Mesodermal cell (in vitro differentiated cells): ENCODE measurements at regions not wholly inside any gene's neighbourhood (a gene's known extent, or its start where the extent isn't known, plus 50 kb on each side); places are given as distances from the start of the nearest gene placed in this dataset.
"Not testable (repeated sequence)": the region's sequence is repeated elsewhere in the genome, so short reads cannot be mapped to it uniquely, and the experiment has no call there.

Experiments used
- H3K27ac ChIP-seq: 2 replicates; pipeline ENCODE4 v1.7.0; 2013; ENCODE audit warnings: mild to moderate bottlenecking, low read depth, low read length, moderate library complexity; ENCODE audit not compliant: severe bottlenecking
- H3K36me3 ChIP-seq: 2 replicates; pipeline ENCODE4 v1.7.1; 2013; ENCODE audit warnings: mild to moderate bottlenecking, low read length, moderate library complexity; ENCODE audit not compliant: control insufficient read depth, insufficient read depth
- H3K4me1 ChIP-seq: one replicate; pipeline ENCODE4 v1.7.1; 2013; ENCODE audit warnings: mild to moderate bottlenecking, low read length; ENCODE audit not compliant: insufficient read depth, control insufficient read depth, poor library complexity, severe bottlenecking
- H3K4me3 ChIP-seq: 2 replicates; pipeline ENCODE4 v1.7.0; 2013; ENCODE audit warnings: low read length, control low read depth, mild to moderate bottlenecking; ENCODE audit not compliant: insufficient read depth, poor library complexity, severe bottlenecking; ENCODE audit errors: extremely low read depth
- H3K9me3 ChIP-seq: 2 replicates; pipeline ENCODE4 v1.7.1; 2013; ENCODE audit warnings: mild to moderate bottlenecking, low read length, moderate library complexity; ENCODE audit not compliant: control insufficient read depth
- WGBS, 2 experiments: methylation state at CpG; one replicate each; pipeline ENCODE4 v1.1.5; 2013; ENCODE audit warnings: missing lambda C conversion rate in 2 of 2; ENCODE audit not compliant: insufficient coverage in 2 of 2; 5-methylcytosine and 5-hydroxymethylcytosine counted together

DNA sequence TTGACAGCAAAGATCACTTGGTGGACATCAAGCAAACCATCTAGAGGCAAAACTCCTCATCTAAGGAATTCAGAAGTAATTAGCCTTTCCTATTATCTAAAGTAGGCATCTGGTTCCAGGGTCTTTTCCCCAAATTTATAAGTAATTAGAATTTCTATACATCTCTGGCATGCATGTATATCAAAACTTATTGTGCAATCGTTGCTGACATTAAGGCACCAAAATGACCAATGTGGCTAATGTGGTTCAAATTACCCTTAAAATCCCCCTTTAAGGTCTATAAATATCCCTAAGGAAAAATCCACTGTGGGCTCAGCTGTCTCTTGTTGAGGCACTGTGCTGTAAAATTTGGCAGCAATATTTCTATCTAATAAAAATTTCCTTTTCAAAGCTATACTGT is 695.9 kb upstream of the LRRTM4 start:
- Histone ChIP-seq H3K4me1 (no peaks in the 10 kb centered on the region), H3K27ac (no peak overlapping the region), H3K4me3 (no peak overlapping the region), H3K36me3 (no peaks in the 10 kb centered on the region), H3K9me3 (no peaks in the 10 kb centered on the region)
- WGBS, 2 experiments: no CpG with 5 or more reads among the region's 1 CpG

DNA sequence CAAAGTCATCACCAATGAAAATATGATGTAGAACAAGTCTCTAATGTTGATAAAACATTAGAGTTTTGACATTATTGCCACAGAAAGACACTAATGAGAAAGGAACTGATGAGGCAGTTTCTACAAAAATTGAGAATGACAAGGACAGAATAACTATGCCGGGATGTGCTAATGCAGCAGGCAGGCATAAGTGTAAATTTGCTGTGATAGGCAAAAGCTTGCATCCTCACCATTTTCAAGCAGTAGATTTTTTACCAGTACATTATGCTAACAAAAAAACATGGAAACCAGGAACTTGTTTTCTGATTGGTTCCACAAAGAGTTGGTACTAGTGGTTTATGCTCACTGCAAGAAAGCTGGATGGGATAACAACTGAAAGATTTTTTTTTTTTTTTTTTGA is 715.5 kb upstream of the LRRTM4 start:
- 100% methylated on average over 1 of the region's 1 CpG; no CpG with 5 or more reads in 1 of the 2 experiments for WGBS, 2 experiments

DNA sequence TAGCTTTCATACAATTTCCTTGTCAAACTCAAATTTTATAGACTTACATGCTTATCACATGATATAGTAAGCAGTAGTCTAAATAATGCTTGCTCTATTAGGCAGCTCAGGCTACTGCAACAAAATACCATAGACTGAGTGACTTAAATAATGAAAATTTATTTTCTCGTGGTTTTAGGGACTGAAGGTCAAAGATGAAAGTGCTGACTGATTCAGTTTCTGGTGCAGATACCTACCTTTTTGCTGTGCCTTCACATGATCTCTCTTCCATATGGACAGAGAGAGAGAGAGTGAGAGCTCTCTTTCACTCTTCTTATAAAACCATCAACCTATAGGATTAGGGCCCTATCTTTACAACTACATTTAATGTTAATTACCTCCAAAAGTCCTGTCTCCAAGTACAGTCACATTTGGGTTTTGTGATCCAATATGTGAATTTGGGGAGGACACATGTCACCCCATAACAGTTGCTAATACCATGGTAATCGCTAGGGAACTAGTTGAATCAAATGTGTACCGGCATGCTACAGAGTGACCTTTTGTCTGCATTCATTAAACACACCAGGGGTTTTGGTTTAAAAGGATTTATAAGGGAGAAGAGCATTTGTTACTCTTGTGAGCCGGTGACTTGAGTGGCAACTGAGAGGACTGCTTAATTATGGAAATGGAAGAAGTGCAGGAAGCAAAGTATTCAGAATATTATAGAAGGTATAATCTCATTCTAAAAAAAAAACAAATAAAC is 723.4 kb upstream of the LRRTM4 start:
- 43 to 60% methylated on average over 1 of the region's 4 CpGs for WGBS, 2 experiments
- no peaks in the 10 kb centered on the region for H3K4me1 ChIP-seq
- no peak overlapping the region for H3K27ac ChIP-seq
- H3K4me3 ChIP-seq: no peak overlapping the region
- H3K9me3 ChIP-seq: no peaks in the 10 kb centered on the region
- H3K36me3 ChIP-seq: no peaks in the 10 kb centered on the region

More for the DNA sequence above, 715.5 kb upstream of the LRRTM4 start:
- Histone ChIP-seq H3K4me3 (no peak overlapping the region), H3K36me3 (no peaks in the 10 kb centered on the region), H3K9me3 (no peaks in the 10 kb centered on the region), H3K4me1 (no peaks in the 10 kb centered on the region), H3K27ac (no peak overlapping the region)

DNA sequence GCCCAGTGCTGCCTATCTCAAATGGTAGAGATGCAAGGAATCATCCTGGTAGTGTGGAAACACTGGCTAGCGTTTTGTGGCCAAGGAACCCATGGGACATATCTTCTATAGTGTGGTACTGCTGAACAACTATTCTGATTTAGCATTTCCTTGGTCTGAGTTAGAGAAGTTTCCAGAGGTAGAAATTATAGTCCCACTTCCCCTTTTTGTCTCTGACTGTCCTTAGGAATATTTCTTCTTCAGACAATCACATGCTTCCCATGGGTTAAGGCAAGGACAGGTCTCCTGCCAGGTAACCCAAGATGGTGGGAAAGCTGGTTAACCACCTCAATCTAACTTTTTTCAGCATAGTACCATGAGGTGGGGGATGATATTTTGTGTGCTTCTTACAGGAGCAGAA is 729.5 kb upstream of the LRRTM4 start:
- no peaks in the 10 kb centered on the region for H3K4me1 ChIP-seq
- 100% methylated on average over 1 of the region's 1 CpG; no CpG with 5 or more reads in 1 of the 2 experiments for WGBS, 2 experiments
- H3K27ac ChIP-seq: no peak overlapping the region
- no peak overlapping the region for H3K4me3 ChIP-seq
- no peaks in the 10 kb centered on the region for H3K9me3 ChIP-seq
- no peaks in the 10 kb centered on the region for H3K36me3 ChIP-seq

DNA sequence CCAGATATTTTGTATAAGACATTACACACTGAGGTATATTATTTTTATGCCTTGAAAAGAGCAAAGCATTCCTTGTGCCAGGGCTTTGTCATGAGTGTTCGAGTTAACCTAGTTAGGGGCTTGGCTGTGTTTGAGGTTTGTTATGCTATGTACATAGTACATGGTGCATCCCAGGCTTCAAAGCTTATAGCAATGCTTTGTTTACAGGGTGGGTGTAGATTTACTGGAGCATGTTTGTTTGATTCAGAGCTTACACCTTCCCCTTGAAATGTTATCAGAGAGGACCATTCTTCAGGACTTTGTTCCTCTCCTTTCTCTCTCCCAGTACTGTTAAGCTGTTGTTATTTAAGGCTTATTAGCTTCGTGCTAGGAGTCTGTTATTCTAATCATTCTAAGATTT is 738.7 kb upstream of the LRRTM4 start:
- no peaks in the 10 kb centered on the region for H3K9me3 ChIP-seq
- no peak overlapping the region for H3K27ac ChIP-seq
- 67 to 89% methylated on average over 1 of the region's 2 CpGs for WGBS, 2 experiments
- H3K36me3 ChIP-seq: no peaks in the 10 kb centered on the region
- no peak overlapping the region for H3K4me3 ChIP-seq
- no peaks in the 10 kb centered on the region for H3K4me1 ChIP-seq

DNA sequence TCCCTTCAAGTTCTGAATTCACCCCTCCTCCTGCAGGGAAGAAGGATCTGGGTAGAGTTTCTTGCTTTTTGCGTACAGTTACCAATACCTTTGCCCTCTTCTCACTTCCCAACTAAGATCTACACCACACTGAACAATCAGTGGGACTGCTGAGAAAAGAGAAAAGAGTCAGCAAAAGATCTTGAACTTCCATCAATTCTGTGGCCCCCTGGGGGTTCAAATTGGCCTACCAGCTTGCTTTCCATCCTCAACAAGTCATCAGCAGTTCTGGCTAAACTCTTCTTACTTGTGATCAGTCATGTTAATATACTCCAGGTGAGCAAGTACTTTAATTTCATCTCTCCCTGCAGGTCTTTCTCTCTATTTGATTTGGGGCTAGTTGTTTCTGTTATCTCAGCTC is 739.3 kb upstream of the LRRTM4 start:
- Histone ChIP-seq H3K4me3 (no peak overlapping the region), H3K9me3 (no peaks in the 10 kb centered on the region), H3K27ac (no peak overlapping the region), H3K36me3 (no peaks in the 10 kb centered on the region), H3K4me1 (no peaks in the 10 kb centered on the region)
- WGBS, 2 experiments: no CpG with 5 or more reads among the region's 1 CpG

DNA sequence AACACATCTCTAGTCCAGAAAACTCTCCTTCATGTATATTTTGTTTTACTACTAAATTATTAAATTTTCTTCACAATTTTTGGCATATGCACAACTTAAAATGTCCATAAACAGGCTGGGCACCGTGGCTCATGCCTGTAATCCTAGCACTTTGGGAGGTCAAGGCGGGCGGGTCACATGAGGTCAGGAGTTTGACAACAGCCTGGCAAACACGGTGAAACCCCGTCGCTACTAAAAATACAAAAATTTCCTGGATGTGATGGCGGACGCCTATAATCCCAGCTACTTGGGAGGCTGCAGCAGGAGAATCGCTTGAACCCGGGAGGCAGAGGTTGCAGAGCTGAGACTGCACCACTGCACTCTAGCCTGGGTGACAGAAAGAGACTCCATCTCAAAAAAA is 739.9 kb upstream of the LRRTM4 start:
- H3K36me3 ChIP-seq, H3K27ac ChIP-seq, H3K9me3 ChIP-seq, H3K4me1 ChIP-seq, H3K4me3 ChIP-seq: not testable (repeated sequence)
- WGBS, 2 experiments: 87 to 88% methylated on average over 8 to 10 of the region's 10 CpGs

DNA sequence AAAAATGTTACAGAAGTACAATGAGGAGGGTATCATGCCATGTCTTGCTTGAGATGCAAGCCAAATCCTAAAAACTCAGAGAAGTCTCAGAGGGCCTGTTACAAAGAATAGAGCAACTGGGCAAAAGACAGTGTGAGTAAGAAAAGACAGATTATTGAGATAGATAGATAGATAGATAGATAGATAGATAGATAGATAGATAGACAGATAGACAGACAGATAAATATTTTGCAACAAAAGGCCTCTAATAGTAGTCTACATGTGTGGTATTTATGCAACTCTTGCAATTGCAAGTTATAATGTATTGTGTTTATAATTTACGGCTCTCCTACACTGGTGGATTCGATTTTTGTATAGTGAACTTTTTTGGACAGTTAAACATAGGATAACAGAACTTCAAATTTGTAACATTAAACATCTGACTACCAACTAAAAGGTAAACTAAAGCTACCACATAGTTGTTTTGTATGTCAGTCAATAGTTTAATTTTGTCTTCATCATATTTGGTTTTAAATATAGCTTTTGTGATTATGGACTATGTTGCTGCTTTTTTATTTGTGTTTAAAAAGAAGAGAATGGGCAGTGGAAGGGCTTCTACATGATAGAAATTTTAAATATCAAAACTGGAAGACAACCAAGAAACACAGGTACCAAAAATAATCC is 740.7 kb upstream of the LRRTM4 start:
- Histone ChIP-seq H3K9me3 (no peaks in the 10 kb centered on the region), H3K4me3 (no peak overlapping the region), H3K27ac (no peak overlapping the region), H3K36me3 (no peaks in the 10 kb centered on the region), H3K4me1 (no peaks in the 10 kb centered on the region)
- WGBS, 2 experiments: no CpG with 5 or more reads among the region's 2 CpGs

DNA sequence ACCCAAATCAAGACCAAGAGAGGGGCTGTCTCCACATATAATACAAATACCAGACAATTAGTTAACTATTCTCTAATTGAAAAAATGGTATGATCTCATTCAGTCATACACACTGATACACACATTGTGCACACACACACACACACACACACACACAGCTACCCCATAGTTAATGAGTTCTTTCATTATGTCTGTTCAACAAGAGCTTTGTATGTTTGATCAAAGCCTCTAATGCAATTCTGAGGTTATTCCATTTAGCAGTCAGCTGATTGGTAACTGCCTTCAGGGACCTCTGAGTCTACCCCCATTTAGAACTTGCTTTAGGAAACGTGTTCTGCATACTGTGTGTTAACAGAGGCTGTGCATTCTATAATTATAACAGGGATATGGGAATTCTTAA is 741.4 kb upstream of the LRRTM4 start:
- Histone ChIP-seq H3K4me1 (no peaks in the 10 kb centered on the region), H3K4me3 (no peak overlapping the region), H3K36me3 (no peaks in the 10 kb centered on the region), H3K27ac (no peak overlapping the region), H3K9me3 (no peaks in the 10 kb centered on the region)
- WGBS, 2 experiments: no CpG with 5 or more reads among the region's 1 CpG

DNA sequence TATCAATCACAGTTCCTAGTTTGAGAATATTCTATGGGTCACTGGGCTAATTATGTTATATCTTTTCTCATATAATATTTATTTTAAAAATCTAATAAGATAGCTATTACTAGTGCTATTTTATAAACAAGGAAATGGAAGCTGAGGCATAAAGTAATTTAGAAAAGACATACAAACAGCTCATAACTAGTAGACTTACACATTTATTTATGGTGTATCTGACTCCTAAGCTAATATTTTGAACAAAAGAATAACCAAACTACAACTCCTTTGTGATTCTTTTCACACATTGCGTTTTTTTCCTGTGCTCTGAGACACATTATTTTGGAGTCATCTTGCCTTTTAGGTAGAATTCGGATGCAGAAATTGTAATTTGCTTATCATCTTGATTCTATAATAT is 742.0 kb upstream of the LRRTM4 start:
- WGBS, 2 experiments: 71% methylated on average over 1 of the region's 2 CpGs; no CpG with 5 or more reads in 1 of the 2 experiments
- Histone ChIP-seq H3K9me3 (no peaks in the 10 kb centered on the region), H3K4me1 (no peaks in the 10 kb centered on the region), H3K36me3 (no peaks in the 10 kb centered on the region), H3K4me3 (no peak overlapping the region), H3K27ac (no peak overlapping the region)

DNA sequence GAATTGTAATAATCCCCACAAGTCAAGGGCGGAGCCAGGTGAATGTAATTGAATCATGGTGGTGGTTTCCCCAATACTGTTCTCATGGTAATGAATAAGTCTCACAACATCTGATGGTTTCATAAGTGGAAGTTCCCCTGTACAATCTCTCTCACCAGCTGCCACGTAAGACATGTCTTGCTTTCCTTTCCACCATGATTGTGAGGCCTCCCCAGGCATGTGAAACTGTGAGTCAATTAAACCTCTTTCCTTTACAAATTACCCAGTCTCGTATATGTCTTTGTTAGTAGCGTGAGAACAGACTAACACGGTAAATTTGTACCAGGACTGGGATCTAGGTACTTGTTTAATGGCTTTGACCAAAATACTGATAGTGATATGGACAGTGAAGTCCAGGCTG is 744.3 kb upstream of the REG3G start:
- H3K9me3 ChIP-seq: no peaks in the 10 kb centered on the region
- H3K36me3 ChIP-seq: no peaks in the 10 kb centered on the region
- no peaks in the 10 kb centered on the region for H3K4me1 ChIP-seq
- WGBS, 2 experiments: 82 to 94% methylated on average over 3 to 4 of the region's 5 CpGs
- no peak overlapping the region for H3K4me3 ChIP-seq
- no peak overlapping the region for H3K27ac ChIP-seq
